ENCODE measurements at regions not wholly inside any gene's neighbourhood (a gene's known extent, or its start where the extent isn't known, plus 50 kb on each side); places are given as distances from the start of the nearest gene placed in this dataset.

DNA sequence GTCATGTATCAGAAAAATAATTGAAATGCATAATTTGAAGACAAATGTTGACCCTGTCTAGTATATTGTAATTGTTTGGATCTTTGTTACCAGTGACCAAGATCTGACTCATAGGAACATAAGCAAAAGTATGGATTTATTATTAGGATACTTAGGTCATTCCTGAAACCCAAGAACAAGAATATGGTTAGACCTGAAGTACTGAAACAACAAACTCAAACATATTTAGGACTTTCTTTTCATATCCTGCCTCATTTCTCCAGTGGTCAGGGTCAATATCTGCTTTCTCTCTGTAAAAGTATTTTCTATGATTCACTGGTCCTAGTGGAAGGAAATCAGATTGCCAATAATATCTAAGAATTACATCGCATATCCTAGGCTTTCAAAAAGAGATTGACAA lies 1937.1 kb upstream of the WWC1 start:
- Histone ChIP-seq H3K9ac (ENCODE audit: control insufficient read depth, extremely low read depth, insufficient read depth, low read length) (no peak overlapping the region), H2AFZ (ENCODE audit: control insufficient read depth, low read length) (no peak overlapping the region), H3K27me3 (ENCODE audit: control insufficient read depth, extremely low read depth, insufficient read depth, low read length) (no peaks in the 10 kb centered on the region), H3K4me1 (ENCODE audit: control insufficient read depth, extremely low read depth, insufficient read depth, low read length) (no peaks in the 10 kb centered on the region), H3K9me3 (ENCODE audit: control insufficient read depth, low read depth, low read length) (no peaks in the 10 kb centered on the region), H3K79me2 (ENCODE audit: control insufficient read depth, insufficient read depth, low read length) (no peaks in the 10 kb centered on the region), H3K36me3 (ENCODE audit: control insufficient read depth in 2 of 2, extremely low read depth in 1 of 2, insufficient read depth in 2 of 2, low read length in 2 of 2) (no peaks in the 10 kb centered on the region), H4K20me1 (ENCODE audit: control insufficient read depth, extremely low read depth, insufficient read depth, low read length) (no peaks in the 10 kb centered on the region), H3K4me2 (ENCODE audit: control insufficient read depth, extremely low read depth, insufficient read depth, low read depth, low read length) (no peak overlapping the region), H3K9me1 (ENCODE audit: control insufficient read depth, extremely low read depth, insufficient read depth, low read length) (no peaks in the 10 kb centered on the region), H3K4me3 (ENCODE audit: control insufficient read depth in 2 of 3, extremely low read depth in 1 of 3, insufficient read depth in 2 of 3, low read depth in 1 of 3, low read length in 3 of 3) (no peak overlapping the region), H3K27ac (ENCODE audit: control insufficient read depth, insufficient read depth, low read length) (no peak overlapping the region)
- FAIRE-seq (no peak), DNase-seq (ENCODE audit: low read depth, low spot score) (no peak)
- TF ChIP-seq EZH2 (IDR thresholded peaks at IDR 0.05; ENCODE audit: low read length) = no peak
- TF ChIP-seq, protein P1, sequence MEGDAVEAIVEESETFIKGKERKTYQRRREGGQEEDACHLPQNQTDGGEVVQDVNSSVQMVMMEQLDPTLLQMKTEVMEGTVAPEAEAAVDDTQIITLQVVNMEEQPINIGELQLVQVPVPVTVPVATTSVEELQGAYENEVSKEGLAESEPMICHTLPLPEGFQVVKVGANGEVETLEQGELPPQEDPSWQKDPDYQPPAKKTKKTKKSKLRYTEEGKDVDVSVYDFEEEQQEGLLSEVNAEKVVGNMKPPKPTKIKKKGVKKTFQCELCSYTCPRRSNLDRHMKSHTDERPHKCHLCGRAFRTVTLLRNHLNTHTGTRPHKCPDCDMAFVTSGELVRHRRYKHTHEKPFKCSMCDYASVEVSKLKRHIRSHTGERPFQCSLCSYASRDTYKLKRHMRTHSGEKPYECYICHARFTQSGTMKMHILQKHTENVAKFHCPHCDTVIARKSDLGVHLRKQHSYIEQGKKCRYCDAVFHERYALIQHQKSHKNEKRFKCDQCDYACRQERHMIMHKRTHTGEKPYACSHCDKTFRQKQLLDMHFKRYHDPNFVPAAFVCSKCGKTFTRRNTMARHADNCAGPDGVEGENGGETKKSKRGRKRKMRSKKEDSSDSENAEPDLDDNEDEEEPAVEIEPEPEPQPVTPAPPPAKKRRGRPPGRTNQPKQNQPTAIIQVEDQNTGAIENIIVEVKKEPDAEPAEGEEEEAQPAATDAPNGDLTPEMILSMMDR (optimal IDR thresholded peaks at IDR 0.05 in 1 of 3, IDR thresholded peaks at IDR 0.05 in 1 of 3, conservative IDR thresholded peaks at IDR 0.05 in 1 of 3; ENCODE audit: extremely low read depth in 1 of 3, insufficient read depth in 2 of 3, low read length in 3 of 3) = no peak
- dilution Hi-C loops (cut with MboI; ENCODE audit: extremely low pct_ligation_motif_present, low sequenced_read_pairs) = no loop called here

DNA sequence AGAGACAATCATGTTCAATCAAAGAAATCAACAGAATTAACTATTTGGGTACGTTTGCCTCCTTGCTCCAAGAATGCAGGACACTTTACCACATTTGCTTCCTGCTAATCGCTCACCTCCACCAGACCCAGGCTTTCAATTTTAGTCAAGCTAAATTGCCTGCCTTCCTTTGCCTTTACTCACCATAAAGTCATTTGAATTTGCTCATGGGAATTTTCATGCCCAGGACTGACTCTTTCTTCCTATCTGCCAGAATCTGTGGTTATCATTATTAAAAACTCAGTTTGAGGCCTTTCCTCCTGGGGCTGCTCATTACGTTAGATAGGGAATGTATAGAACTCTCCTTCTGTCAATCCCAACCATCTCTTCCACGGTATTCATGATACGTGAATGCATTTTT lies 1935.3 kb upstream of the WWC1 start:
- Histone ChIP-seq H4K20me1 (ENCODE audit: control insufficient read depth, extremely low read depth, insufficient read depth, low read length) (no peaks in the 10 kb centered on the region), H3K9me1 (ENCODE audit: control insufficient read depth, extremely low read depth, insufficient read depth, low read length) (no peaks in the 10 kb centered on the region), H3K4me2 (ENCODE audit: control insufficient read depth, extremely low read depth, insufficient read depth, low read depth, low read length) (no peak overlapping the region), H3K27me3 (ENCODE audit: control insufficient read depth, extremely low read depth, insufficient read depth, low read length) (no peaks in the 10 kb centered on the region), H3K27ac (ENCODE audit: control insufficient read depth, insufficient read depth, low read length) (no peak overlapping the region), H3K36me3 (ENCODE audit: control insufficient read depth in 2 of 2, extremely low read depth in 1 of 2, insufficient read depth in 2 of 2, low read length in 2 of 2) (no peaks in the 10 kb centered on the region), H3K9ac (ENCODE audit: control insufficient read depth, extremely low read depth, insufficient read depth, low read length) (no peak overlapping the region), H3K4me3 (ENCODE audit: control insufficient read depth in 2 of 3, extremely low read depth in 1 of 3, insufficient read depth in 2 of 3, low read depth in 1 of 3, low read length in 3 of 3) (no peak overlapping the region), H3K9me3 (ENCODE audit: control insufficient read depth, low read depth, low read length) (no peaks in the 10 kb centered on the region), H3K4me1 (ENCODE audit: control insufficient read depth, extremely low read depth, insufficient read depth, low read length) (no peaks in the 10 kb centered on the region), H2AFZ (ENCODE audit: control insufficient read depth, low read length) (no peak overlapping the region), H3K79me2 (ENCODE audit: control insufficient read depth, insufficient read depth, low read length) (no peaks in the 10 kb centered on the region)
- TF ChIP-seq EZH2 (IDR thresholded peaks at IDR 0.05; ENCODE audit: low read length) = no peak
- TF ChIP-seq, protein P1 (optimal IDR thresholded peaks at IDR 0.05 in 1 of 3, IDR thresholded peaks at IDR 0.05 in 1 of 3, conservative IDR thresholded peaks at IDR 0.05 in 1 of 3; ENCODE audit: extremely low read depth in 1 of 3, insufficient read depth in 2 of 3, low read length in 3 of 3) = no peak
- FAIRE-seq (no peak), DNase-seq (ENCODE audit: low read depth, low spot score) (no peak)
- dilution Hi-C loops (cut with MboI; ENCODE audit: extremely low pct_ligation_motif_present, low sequenced_read_pairs) = no loop called here

Data from keratinocyte (primary cell).